ENCODE measurements at regions not wholly inside any gene's neighbourhood (a gene's known extent, or its start where the extent isn't known, plus 50 kb on each side); places are given as distances from the start of the nearest gene placed in this dataset.

DNA sequence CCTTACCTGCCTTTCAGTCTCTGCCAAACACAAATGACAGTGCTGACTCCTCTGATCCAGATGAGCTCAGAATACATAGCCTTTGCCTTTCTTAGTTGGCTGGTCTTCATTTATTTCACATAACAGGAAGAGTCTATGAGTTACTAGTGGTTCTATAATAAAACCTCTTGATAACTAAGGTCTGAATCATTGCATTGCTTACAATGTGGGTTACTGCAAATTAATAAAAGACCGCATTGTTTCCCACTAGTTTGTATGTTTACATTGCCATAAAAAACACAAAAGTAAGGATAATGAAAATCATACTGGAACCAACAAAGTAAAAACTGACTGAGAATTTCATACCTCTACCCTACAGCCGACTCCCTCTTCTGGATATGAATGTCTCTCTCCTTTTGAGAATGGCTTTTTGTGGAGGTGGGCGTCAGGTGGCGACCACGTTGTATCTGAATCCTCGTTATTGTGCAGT is 62.0 kb upstream of the AKR1E2 start:
- TF ChIP-seq POLR2A (IDR thresholded peaks at IDR 0.05) (no peak), CTCF (IDR thresholded peaks at IDR 0.05) (no peak), EP300 (IDR thresholded peaks at IDR 0.05) (no peak)
